OCI-LY7 (cell line): ENCODE measurements at regions not wholly inside any gene's neighbourhood (a gene's known extent, or its start where the extent isn't known, plus 50 kb on each side); places are given as distances from the start of the nearest gene placed in this dataset.

ENCODE experiments used
- EZH2phosphoT487 ChIP-seq: fragments of 200-600 bp; sonication (generic); IDR thresholded peaks from 2 replicates; pipeline ENCODE4 v1.6.1; 2018; ENCODE audit warnings: low read depth, borderline replicate concordance, mild to moderate bottlenecking, mixed run types, antibody characterized with exemption, low read length, moderate library complexity, mixed read lengths
- TF ChIP-seq, protein P1 (sequence below): fragments of 200-600 bp; sonication (generic); conservative IDR thresholded peaks from 2 replicates; pipeline ENCODE4 v1.5.1; 2014; ENCODE audit warnings: mild to moderate bottlenecking, antibody characterized with exemption, low read length, moderate library complexity, mixed read lengths

GRCh38 chr3:20683910-20684309 lies 497.9 kb upstream of the SGO1 start:
- TF ChIP-seq EZH2phosphoT487: no peak
- TF ChIP-seq, protein P1, sequence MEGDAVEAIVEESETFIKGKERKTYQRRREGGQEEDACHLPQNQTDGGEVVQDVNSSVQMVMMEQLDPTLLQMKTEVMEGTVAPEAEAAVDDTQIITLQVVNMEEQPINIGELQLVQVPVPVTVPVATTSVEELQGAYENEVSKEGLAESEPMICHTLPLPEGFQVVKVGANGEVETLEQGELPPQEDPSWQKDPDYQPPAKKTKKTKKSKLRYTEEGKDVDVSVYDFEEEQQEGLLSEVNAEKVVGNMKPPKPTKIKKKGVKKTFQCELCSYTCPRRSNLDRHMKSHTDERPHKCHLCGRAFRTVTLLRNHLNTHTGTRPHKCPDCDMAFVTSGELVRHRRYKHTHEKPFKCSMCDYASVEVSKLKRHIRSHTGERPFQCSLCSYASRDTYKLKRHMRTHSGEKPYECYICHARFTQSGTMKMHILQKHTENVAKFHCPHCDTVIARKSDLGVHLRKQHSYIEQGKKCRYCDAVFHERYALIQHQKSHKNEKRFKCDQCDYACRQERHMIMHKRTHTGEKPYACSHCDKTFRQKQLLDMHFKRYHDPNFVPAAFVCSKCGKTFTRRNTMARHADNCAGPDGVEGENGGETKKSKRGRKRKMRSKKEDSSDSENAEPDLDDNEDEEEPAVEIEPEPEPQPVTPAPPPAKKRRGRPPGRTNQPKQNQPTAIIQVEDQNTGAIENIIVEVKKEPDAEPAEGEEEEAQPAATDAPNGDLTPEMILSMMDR: no peak
